Brain microvascular endothelial cell (primary cell): ENCODE measurements at regions not wholly inside any gene's neighbourhood (a gene's known extent, or its start where the extent isn't known, plus 50 kb on each side); places are given as distances from the start of the nearest gene placed in this dataset.

Experiments
- DNase-seq: peaks from one replicate; pipeline ENCODE4 v3.0.0-alpha.2; 2020
- H3K27ac ChIP-seq: fragments of 250-450 bp; sonication (Bioruptor Pico); 2 replicates; pipeline ENCODE4 v1.5.1; 2020; ENCODE audit warnings: mild to moderate bottlenecking, moderate library complexity
- H3K27me3 ChIP-seq: fragments of 250-450 bp; sonication (Bioruptor Pico); replicated peaks from 2 replicates; pipeline ENCODE4 v1.5.1; 2020; ENCODE audit warnings: mild to moderate bottlenecking
- H3K36me3 ChIP-seq: fragments of 250-450 bp; sonication (Bioruptor Pico); replicated peaks from 2 replicates; pipeline ENCODE4 v1.5.1; 2020; ENCODE audit warnings: mild to moderate bottlenecking
- H3K4me3 ChIP-seq: 2 replicates; pipeline ENCODE4 v1.5.1; 2011; ENCODE audit warnings: low read depth, mild to moderate bottlenecking, control low read depth, low read length, moderate library complexity
- CTCF ChIP-seq: IDR thresholded peaks from 2 replicates; pipeline ENCODE4 v1.5.1; 2011; ENCODE audit warnings: low read depth, mild to moderate bottlenecking, moderate library complexity, low read length, control low read depth, inconsistent platforms; ENCODE audit errors: missing control alignments
- in situ Hi-C: cut with HindIII; loops from 2 replicates; pipeline ENCODE4 v1.10.0; 2017; ENCODE audit warnings: low sequenced_read_pairs, low pct_ligation_motif_present

- in situ Hi-C loops, result no loop called here
- no peak for TF ChIP-seq CTCF
- Histone ChIP-seq H3K36me3 (no peaks in the 10 kb centered on the region), H3K27me3 (no peaks in the 10 kb centered on the region), H3K4me3 (no peak overlapping the region), H3K27ac (no peak overlapping the region)
- no peak for DNase-seq
Observed at GRCh38 chrX:2607113-2607512, 84.0 kb upstream of the CD99 start.

- no peak for DNase-seq
- in situ Hi-C loops, result no loop called here
- Histone ChIP-seq H3K36me3 (no peaks in the 10 kb centered on the region), H3K27ac (no peak overlapping the region), H3K27me3 (no peaks in the 10 kb centered on the region), H3K4me3 (no peak overlapping the region)
- no peak for TF ChIP-seq CTCF
Observed at GRCh38 chrX:2600564-2600963, 90.5 kb upstream of the CD99 start.

GRCh38 chrX:2596555-2597255 lies 94.4 kb upstream of the CD99 start:
- no peak for TF ChIP-seq CTCF
- Histone ChIP-seq H3K27ac (no peak overlapping the region), H3K4me3 (no peak overlapping the region), H3K36me3 (no peaks in the 10 kb centered on the region), H3K27me3 (no peaks in the 10 kb centered on the region)
- no peak for DNase-seq
- in situ Hi-C loops, result no loop called here

- Histone ChIP-seq H3K27ac (no peak overlapping the region), H3K36me3 (no peaks in the 10 kb centered on the region), H3K27me3 (no peaks in the 10 kb centered on the region), H3K4me3 (no peak overlapping the region)
- in situ Hi-C loops, result no loop called here
- no peak for DNase-seq
- TF ChIP-seq CTCF, result no peak
Observed at GRCh38 chrX:2596045-2596444, 95.0 kb upstream of the CD99 start.

- no peak overlapping the region for H3K27ac ChIP-seq
- no peak overlapping the region for H3K4me3 ChIP-seq
- in situ Hi-C loops, result no loop called here
- DNase-seq, result no peak
- H3K27me3 ChIP-seq, result no peaks in the 10 kb centered on the region
- no peak for TF ChIP-seq CTCF
- H3K36me3 ChIP-seq, result no peaks in the 10 kb centered on the region
Observed at GRCh38 chrX:2595258-2595657, 94.5 kb upstream of the DHRSX start.

- in situ Hi-C loops, result no loop called here
- Histone ChIP-seq H3K27ac (no peak overlapping the region), H3K4me3 (no peak overlapping the region), H3K27me3 (no peaks in the 10 kb centered on the region), H3K36me3 (no peaks in the 10 kb centered on the region)
- TF ChIP-seq CTCF, result no peak
- no peak for DNase-seq
Observed at GRCh38 chrX:2594491-2594890, 93.7 kb upstream of the DHRSX start.
